NB4 (cell line): ENCODE measurements at regions not wholly inside any gene's neighbourhood (a gene's known extent, or its start where the extent isn't known, plus 50 kb on each side); places are given as distances from the start of the nearest gene placed in this dataset.

Experiments used
- MYC ChIP-seq: IDR thresholded peaks from 2 replicates; pipeline ENCODE4 v1.6.1; 2011; ENCODE audit warnings: low read depth, low read length
- POLR2A ChIP-seq: IDR thresholded peaks from 2 replicates; pipeline ENCODE4 v1.6.1; 2011; ENCODE audit warnings: mild to moderate bottlenecking; ENCODE audit not compliant: insufficient read length; ENCODE audit errors: extremely low read depth
- TF ChIP-seq, protein P1 (sequence below): IDR thresholded peaks from one replicate; pipeline ENCODE4 v1.5.1; 2012; ENCODE audit warnings: low read depth, low read length

DNA sequence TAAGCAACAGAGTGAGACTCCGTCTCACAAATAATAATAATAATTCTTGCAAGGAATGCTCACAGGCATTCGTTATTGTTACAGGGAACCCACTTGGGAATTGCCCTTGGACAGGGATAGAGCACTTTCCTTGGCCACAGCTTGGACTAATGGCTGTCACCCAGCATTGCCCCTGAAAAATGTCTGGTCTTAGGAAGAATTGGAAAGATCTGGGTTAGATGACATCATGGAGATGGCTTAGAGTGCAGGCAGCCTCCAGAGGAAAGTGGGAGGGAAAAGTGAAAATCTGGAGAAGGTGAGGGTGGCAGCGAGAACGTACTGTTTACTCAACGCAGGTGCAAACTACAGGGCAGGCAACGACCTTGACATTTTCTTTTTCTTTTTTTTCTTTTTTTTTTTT is 59.3 kb upstream of the MRTFB start:
- TF ChIP-seq, protein P1, sequence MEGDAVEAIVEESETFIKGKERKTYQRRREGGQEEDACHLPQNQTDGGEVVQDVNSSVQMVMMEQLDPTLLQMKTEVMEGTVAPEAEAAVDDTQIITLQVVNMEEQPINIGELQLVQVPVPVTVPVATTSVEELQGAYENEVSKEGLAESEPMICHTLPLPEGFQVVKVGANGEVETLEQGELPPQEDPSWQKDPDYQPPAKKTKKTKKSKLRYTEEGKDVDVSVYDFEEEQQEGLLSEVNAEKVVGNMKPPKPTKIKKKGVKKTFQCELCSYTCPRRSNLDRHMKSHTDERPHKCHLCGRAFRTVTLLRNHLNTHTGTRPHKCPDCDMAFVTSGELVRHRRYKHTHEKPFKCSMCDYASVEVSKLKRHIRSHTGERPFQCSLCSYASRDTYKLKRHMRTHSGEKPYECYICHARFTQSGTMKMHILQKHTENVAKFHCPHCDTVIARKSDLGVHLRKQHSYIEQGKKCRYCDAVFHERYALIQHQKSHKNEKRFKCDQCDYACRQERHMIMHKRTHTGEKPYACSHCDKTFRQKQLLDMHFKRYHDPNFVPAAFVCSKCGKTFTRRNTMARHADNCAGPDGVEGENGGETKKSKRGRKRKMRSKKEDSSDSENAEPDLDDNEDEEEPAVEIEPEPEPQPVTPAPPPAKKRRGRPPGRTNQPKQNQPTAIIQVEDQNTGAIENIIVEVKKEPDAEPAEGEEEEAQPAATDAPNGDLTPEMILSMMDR = no peak
- no peak for TF ChIP-seq POLR2A
- no peak for TF ChIP-seq MYC
